ENCODE measurements at regions not wholly inside any gene's neighbourhood (a gene's known extent, or its start where the extent isn't known, plus 50 kb on each side); places are given as distances from the start of the nearest gene placed in this dataset.
A peak's percentile ranks its signal among the peaks of the same experiment; 100 is the strongest.
"Not testable (repeated sequence)": the region's sequence is repeated elsewhere in the genome, so short reads cannot be mapped to it uniquely, and the experiment has no call there.

DNA sequence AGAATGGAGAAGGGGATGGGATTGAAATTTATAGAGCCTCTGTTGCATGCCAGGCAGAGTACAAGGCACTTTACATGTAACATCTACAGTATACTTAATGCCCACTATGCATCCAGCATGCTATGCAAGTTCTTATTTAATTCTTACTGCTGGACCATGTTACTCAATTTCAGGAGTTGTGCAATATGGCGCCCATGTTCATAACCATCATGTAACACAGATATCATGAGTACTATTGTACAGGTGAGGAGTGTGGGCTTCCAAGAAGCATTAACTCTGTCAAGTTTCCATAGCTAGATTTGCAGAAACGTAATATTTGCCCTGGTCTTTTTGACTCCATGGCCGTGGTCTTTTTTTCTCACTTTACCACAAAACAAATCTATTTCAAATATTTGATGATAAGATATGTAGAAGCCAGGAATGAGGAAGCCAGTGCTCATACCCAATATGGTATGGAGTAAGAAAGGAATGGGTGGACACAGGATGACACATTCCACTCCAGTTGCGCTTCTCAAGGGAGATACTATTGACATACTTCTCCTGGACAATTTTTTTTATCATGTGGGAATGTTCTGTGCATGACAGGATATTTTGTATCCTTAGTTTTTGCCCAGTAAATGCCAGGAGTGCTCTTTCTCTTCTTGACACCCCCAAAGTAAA is 191.8 kb downstream of the C12orf75 start:
- 75 to 81% methylated on average over 4 of the region's 4 CpGs for WGBS, 2 donors
- ATAC-seq (ENCODE audit: low FRiP score in 2 of 2) = no peak
- no peak for TF ChIP-seq EP300 (IDR thresholded peaks at IDR 0.05)
- no peak for TF ChIP-seq CTCF (IDR thresholded peaks at IDR 0.05)
- TF ChIP-seq POLR2A (IDR thresholded peaks at IDR 0.05) = no peak
- no peak for TF ChIP-seq POLR2AphosphoS5 (IDR thresholded peaks at IDR 0.05)
- Histone ChIP-seq H3K27me3 (no peaks in the 10 kb centered on the region), H3K9me3 (no peaks in the 10 kb centered on the region), H3K4me1 (peaks cover 0 to 8% (median 7%) of the 10 kb centered on the region in 4 donors), H3K27ac (no peak overlapping the region), H3K36me3 (no peaks in the 10 kb centered on the region), H3K4me3 (no peak overlapping the region)
- no peak for DNase-seq

DNA sequence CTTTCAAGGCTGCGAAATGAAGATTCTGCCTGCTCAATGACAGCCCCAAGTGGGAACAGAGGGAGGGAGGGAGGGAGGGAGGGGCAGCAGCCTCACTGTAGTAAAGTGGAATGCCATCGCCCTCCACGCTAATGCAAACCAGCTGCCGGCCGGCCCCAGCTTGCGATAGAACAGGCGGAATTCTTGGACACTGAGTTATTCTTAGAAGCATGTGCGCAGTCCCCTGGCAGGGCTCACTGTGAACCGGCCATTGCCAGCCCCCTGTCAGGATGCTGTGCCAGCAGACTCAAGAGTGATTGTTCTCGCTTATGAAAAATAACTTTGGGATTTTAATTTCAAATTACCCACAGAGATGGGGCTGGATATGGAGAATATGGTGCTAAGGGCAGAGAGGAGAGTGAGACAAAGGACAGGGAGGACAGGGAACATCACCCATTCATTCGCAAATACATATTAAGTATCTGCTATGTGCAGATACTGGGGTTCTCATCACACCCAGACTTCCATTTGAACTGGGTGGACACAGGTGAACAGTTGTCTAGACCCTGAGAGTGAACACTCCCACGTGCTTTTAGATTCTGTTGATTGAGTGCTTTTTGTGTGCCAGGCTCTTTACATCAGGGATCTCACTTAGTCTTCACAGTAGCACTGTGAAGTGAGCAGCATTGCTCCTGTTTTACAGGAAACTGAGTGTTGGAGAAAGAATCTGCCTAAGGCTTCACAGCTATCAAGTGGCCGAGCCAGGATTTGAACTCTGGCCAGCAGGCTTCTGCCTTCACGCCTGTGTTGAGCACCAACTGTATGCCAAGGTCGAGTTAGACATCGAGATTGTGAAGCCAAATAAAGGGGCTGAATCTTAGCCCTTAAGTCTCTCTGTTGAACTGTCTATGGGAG is 192.9 kb downstream of the C12orf75 start:
- no peaks in the 10 kb centered on the region for H3K36me3 ChIP-seq
- no peak overlapping the region for H3K27ac ChIP-seq
- DNase-seq = peak; percentile 26 to 86
- H3K9me3 ChIP-seq = no peaks in the 10 kb centered on the region
- no peak overlapping the region for H3K4me3 ChIP-seq
- TF ChIP-seq EP300 (IDR thresholded peaks at IDR 0.05) (no peak), POLR2A (IDR thresholded peaks at IDR 0.05) (no peak), CTCF (IDR thresholded peaks at IDR 0.05) (no peak), POLR2AphosphoS5 (IDR thresholded peaks at IDR 0.05) (no peak)
- peak; percentile 85 to 95 for ATAC-seq (ENCODE audit: low FRiP score in 2 of 2)
- H3K27me3 ChIP-seq = no peaks in the 10 kb centered on the region
- peaks cover 0 to 8% (median 7%) of the 10 kb centered on the region in 4 donors for H3K4me1 ChIP-seq
- 34 to 37% methylated on average over 14 to 16 of the region's 16 CpGs for WGBS, 2 donors

GRCh38 chr12:105524961-105525360 is 194.5 kb downstream of the C12orf75 start:
- no peak for TF ChIP-seq POLR2A (IDR thresholded peaks at IDR 0.05)
- TF ChIP-seq EP300 (IDR thresholded peaks at IDR 0.05) = no peak
- no peak for TF ChIP-seq POLR2AphosphoS5 (IDR thresholded peaks at IDR 0.05)
- TF ChIP-seq CTCF (IDR thresholded peaks at IDR 0.05) = no peak
- peaks cover 0 to 8% (median 7%) of the 10 kb centered on the region in 4 donors for H3K4me1 ChIP-seq
- no peaks in the 10 kb centered on the region for H3K36me3 ChIP-seq
- no peaks in the 10 kb centered on the region for H3K27me3 ChIP-seq
- no peak for ATAC-seq (ENCODE audit: low FRiP score in 2 of 2)
- no peak overlapping the region for H3K27ac ChIP-seq
- no peak overlapping the region for H3K4me3 ChIP-seq
- WGBS, 2 donors = 50 to 81% methylated on average over 2 of the region's 2 CpGs
- no peaks in the 10 kb centered on the region for H3K9me3 ChIP-seq
- no peak for DNase-seq

DNA sequence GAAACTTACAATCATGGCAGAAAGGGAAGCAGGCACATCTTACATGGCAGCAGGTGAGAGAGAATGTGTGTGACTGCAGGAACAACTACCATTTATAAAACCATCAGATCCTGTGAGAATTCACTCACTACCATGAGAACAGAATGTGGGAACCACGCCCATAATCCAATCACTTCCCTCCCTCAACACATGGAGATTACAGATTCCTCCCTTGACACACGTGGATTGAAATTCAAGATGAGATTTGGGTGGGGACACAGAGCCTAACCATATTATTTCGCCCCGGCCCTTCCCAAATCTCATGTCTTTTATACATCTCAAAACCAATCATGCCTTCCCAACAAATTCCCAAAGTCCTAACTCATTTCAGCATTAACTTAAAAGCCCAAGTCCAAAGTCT is 203.6 kb downstream of the C12orf75 start:
- ATAC-seq (ENCODE audit: low FRiP score in 2 of 2) (no peak), DNase-seq (no peak)
- Histone ChIP-seq H3K27ac (no peak overlapping the region), H3K27me3 (no peaks in the 10 kb centered on the region), H3K4me3 (no peak overlapping the region), H3K4me1 (no peaks in the 10 kb centered on the region), H3K36me3 (no peaks in the 10 kb centered on the region), H3K9me3 (peaks cover 0 to 14% (median 7%) of the 10 kb centered on the region in 4 donors)
- WGBS, 2 donors = 78 to 94% methylated on average over 4 of the region's 4 CpGs
- TF ChIP-seq POLR2AphosphoS5 (IDR thresholded peaks at IDR 0.05) (no peak), CTCF (IDR thresholded peaks at IDR 0.05) (no peak), EP300 (IDR thresholded peaks at IDR 0.05) (no peak), POLR2A (IDR thresholded peaks at IDR 0.05) (no peak)

DNA sequence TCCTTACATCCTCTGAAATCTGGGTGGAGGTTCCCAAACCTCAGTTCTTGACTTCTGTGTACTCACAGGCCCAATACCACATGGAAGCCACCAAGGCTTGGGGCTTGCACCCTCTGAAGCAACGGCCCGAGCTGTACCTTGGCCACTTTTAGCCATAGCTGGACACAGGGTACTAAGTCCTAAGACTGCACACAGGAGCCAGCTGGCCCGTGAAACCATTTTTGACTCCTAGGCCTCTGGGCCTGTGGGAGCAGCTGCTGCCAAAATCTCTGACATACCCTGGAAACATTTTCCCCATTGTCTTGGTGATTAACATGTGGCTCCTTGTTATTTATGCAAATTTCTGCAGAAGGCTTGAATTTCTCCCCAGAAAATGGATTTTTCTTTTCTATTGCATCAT is 204.5 kb downstream of the C12orf75 start:
- WGBS, 2 donors = 90 to 97% methylated on average over 2 to 3 of the region's 3 CpGs
- peaks cover 0 to 14% (median 7%) of the 10 kb centered on the region in 4 donors for H3K9me3 ChIP-seq
- ATAC-seq (ENCODE audit: low FRiP score in 2 of 2); DNase-seq; H3K4me1 ChIP-seq; H3K4me3 ChIP-seq; H3K36me3 ChIP-seq; H3K27ac ChIP-seq; H3K27me3 ChIP-seq: not testable (repeated sequence)

Data from upper lobe of left lung (tissue), 6 donors.